Suprapubic skin (tissue), 4 donors: ENCODE measurements at regions not wholly inside any gene's neighbourhood (a gene's known extent, or its start where the extent isn't known, plus 50 kb on each side); places are given as distances from the start of the nearest gene placed in this dataset.

Source experiments
- DNase-seq, 2 donors: peaks; one replicate each; pipeline ENCODE4 v3.0.0-alpha.2; 2019; ENCODE audit warnings: low spot score in 2 of 2
- H3K27ac ChIP-seq: fragments of 200-600 bp; sonication (generic); one replicate; pipeline ENCODE4 v1.5.1; 2019
- H3K27me3 ChIP-seq: fragments of 200-600 bp; sonication (generic); one replicate; pipeline ENCODE4 v1.5.1; 2019
- H3K36me3 ChIP-seq: fragments of 200-600 bp; sonication (generic); one replicate; pipeline ENCODE4 v1.5.1; 2019
- H3K4me1 ChIP-seq: fragments of 200-600 bp; sonication (generic); one replicate; pipeline ENCODE4 v1.5.1; 2019
- H3K4me3 ChIP-seq: fragments of 200-600 bp; sonication (generic); one replicate; pipeline ENCODE4 v1.5.1; 2019; ENCODE audit warnings: mild to moderate bottlenecking
- H3K9me3 ChIP-seq: fragments of 200-600 bp; sonication (generic); one replicate; pipeline ENCODE4 v1.5.1; 2019
- EP300 ChIP-seq: sonication (generic); formaldehyde crosslinking; IDR thresholded peaks from one replicate; pipeline ENCODE4 v1.6.1; 2017; ENCODE audit warnings: antibody characterized with exemption
- POLR2A ChIP-seq, 2 donors: fragments of 450-650 bp; IDR thresholded peaks; one replicate each; pipeline ENCODE4 v1.6.1; 2017; ENCODE audit warnings: antibody characterized with exemption in 2 of 2, mild to moderate bottlenecking in 2 of 2, moderate library complexity in 2 of 2
- POLR2AphosphoS5 ChIP-seq, 3 donors: sonication (generic); formaldehyde crosslinking; IDR thresholded peaks; one replicate each; pipeline ENCODE4 v1.6.1; 2017; ENCODE audit warnings: antibody characterized with exemption in 3 of 3
- WGBS: methylation state at CpG from one replicate; pipeline ENCODE4 v1.1.5; 2018; 5-methylcytosine and 5-hydroxymethylcytosine counted together
- TF ChIP-seq, protein P1 (sequence below), 2 donors: fragments of 200-600 bp in 1 of 2; fragments of 450-650 bp in 1 of 2; sonication (generic) in 1 of 2; IDR thresholded peaks; one replicate each; pipeline ENCODE4 v1.5.1; 2016 to 2019; ENCODE audit warnings: antibody characterized with exemption in 2 of 2, mild to moderate bottlenecking in 1 of 2, moderate library complexity in 1 of 2

- H3K27me3 ChIP-seq: no peaks in the 10 kb centered on the region
- no peak for DNase-seq
- H3K36me3 ChIP-seq: no peaks in the 10 kb centered on the region
- WGBS: 84% methylated on average over 2 of the region's 2 CpGs
- TF ChIP-seq POLR2A (IDR thresholded peaks at IDR 0.05) (no peak), POLR2AphosphoS5 (IDR thresholded peaks at IDR 0.05) (no peak), EP300 (no peak)
- TF ChIP-seq, protein P1, sequence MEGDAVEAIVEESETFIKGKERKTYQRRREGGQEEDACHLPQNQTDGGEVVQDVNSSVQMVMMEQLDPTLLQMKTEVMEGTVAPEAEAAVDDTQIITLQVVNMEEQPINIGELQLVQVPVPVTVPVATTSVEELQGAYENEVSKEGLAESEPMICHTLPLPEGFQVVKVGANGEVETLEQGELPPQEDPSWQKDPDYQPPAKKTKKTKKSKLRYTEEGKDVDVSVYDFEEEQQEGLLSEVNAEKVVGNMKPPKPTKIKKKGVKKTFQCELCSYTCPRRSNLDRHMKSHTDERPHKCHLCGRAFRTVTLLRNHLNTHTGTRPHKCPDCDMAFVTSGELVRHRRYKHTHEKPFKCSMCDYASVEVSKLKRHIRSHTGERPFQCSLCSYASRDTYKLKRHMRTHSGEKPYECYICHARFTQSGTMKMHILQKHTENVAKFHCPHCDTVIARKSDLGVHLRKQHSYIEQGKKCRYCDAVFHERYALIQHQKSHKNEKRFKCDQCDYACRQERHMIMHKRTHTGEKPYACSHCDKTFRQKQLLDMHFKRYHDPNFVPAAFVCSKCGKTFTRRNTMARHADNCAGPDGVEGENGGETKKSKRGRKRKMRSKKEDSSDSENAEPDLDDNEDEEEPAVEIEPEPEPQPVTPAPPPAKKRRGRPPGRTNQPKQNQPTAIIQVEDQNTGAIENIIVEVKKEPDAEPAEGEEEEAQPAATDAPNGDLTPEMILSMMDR (IDR thresholded peaks at IDR 0.05): no peak
- peaks cover 2% of the 10 kb centered on the region for H3K9me3 ChIP-seq
- H3K4me3 ChIP-seq: no peak overlapping the region
- no peaks in the 10 kb centered on the region for H3K4me1 ChIP-seq
- H3K27ac ChIP-seq: no peak overlapping the region
Measured at GRCh38 chr12:90501412-90501811, 453.6 kb downstream of the CCER1 start.

DNA sequence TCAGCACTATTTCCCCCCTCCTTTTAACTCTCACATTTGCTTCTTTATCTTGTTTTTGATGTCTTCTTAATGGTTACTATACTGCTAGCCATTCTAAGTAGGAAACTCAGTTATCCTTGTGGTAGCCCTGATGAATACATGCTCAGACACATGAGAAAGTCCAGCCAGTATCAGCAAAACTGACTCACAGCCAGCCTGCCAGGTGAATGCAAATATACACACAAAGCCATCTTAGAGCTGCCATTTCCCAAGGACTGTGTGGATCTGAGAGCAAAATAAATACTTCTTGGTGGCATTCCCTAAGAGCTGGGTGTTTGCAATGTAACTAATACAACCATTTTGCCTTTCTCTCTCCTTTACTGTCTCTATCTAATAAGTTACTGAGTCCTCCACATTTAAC lies 455.2 kb downstream of the CCER1 start:
- Histone ChIP-seq H3K4me3 (no peak overlapping the region), H3K27me3 (no peaks in the 10 kb centered on the region), H3K4me1 (no peaks in the 10 kb centered on the region), H3K36me3 (no peaks in the 10 kb centered on the region), H3K9me3 (peaks cover 2% of the 10 kb centered on the region), H3K27ac (no peak overlapping the region)
- DNase-seq: no peak
- TF ChIP-seq POLR2A (IDR thresholded peaks at IDR 0.05): no peak

DNA sequence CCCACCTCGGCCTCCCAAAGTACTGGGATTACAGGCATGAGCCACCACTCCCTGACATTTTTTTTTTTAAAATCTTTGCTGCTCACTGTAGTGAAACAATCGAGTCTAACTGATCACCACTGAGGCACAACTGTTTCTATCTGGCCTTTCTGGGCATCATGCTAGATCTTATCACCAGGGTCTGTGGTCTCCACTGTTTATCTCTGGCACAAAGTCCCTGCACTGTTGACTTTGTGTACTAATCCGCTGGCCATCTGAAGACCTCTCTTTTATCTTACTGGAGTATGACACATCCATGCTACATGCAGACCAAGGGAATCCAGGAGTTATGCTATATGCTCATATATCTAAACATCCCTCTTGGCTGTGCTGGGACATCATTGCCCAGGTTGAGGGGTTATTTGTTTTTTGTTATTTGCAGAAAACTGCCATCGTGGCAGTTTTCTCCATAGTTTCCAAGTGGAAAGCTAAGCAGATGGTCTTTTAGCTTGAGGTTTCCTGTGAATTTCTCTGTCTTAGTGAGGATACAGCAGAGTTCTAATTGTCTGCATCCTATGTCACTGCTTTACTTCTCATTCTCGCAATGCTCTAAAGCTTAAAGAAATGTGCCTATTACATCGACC lies 456.9 kb downstream of the CCER1 start:
- no peak for TF ChIP-seq EP300
- no peak for TF ChIP-seq POLR2A (IDR thresholded peaks at IDR 0.05)
- TF ChIP-seq POLR2AphosphoS5 (IDR thresholded peaks at IDR 0.05): no peak
- TF ChIP-seq, protein P1 (IDR thresholded peaks at IDR 0.05): no peak
- Histone ChIP-seq H3K4me1 (no peaks in the 10 kb centered on the region), H3K4me3 (no peak overlapping the region), H3K27me3 (no peaks in the 10 kb centered on the region), H3K36me3 (no peaks in the 10 kb centered on the region), H3K27ac (no peak overlapping the region), H3K9me3 (no peaks in the 10 kb centered on the region)
- 95% methylated on average over 6 of the region's 6 CpGs for WGBS
- no peak for DNase-seq

DNA sequence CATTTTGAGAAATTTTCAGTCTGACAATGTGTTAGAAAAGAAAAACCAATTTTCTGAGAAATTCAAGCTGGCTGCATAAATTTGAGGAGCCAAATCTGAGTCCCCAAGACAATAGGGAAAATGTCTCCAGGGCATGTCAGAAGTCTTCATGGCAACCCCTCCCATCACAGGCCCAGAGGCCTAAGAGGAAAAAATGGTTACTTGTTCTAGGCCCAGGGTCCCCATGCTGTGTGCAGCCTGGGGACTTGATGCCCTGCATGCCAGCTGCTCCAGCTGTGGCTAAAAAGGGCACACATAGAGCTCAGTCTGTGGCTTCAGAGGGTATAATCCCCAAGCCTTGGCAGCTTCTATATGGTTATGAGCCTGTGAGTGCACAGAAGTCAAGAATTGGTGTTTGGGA lies 464.6 kb downstream of the CCER1 start:
- peaks cover 5% of the 10 kb centered on the region for H3K9me3 ChIP-seq
- H3K4me1 ChIP-seq: no peaks in the 10 kb centered on the region
- no peak overlapping the region for H3K27ac ChIP-seq
- H3K36me3 ChIP-seq: no peaks in the 10 kb centered on the region
- DNase-seq: no peak
- no peak overlapping the region for H3K4me3 ChIP-seq
- H3K27me3 ChIP-seq: no peaks in the 10 kb centered on the region
- TF ChIP-seq POLR2A (IDR thresholded peaks at IDR 0.05) (no peak), POLR2AphosphoS5 (IDR thresholded peaks at IDR 0.05) (no peak)

- 73% methylated on average over 3 of the region's 3 CpGs for WGBS
- H3K27ac ChIP-seq: no peak overlapping the region
- DNase-seq: no peak
- H3K4me1 ChIP-seq: no peaks in the 10 kb centered on the region
- H3K4me3 ChIP-seq: no peak overlapping the region
- H3K27me3 ChIP-seq: no peaks in the 10 kb centered on the region
- no peak for TF ChIP-seq EP300
- TF ChIP-seq POLR2AphosphoS5 (IDR thresholded peaks at IDR 0.05): no peak
- TF ChIP-seq, protein P1 (IDR thresholded peaks at IDR 0.05): no peak
- TF ChIP-seq POLR2A (IDR thresholded peaks at IDR 0.05): no peak
- H3K36me3 ChIP-seq: no peaks in the 10 kb centered on the region
- H3K9me3 ChIP-seq: peaks cover 5% of the 10 kb centered on the region
Measured at GRCh38 chr12:90489141-90489540, 465.8 kb downstream of the CCER1 start.

DNA sequence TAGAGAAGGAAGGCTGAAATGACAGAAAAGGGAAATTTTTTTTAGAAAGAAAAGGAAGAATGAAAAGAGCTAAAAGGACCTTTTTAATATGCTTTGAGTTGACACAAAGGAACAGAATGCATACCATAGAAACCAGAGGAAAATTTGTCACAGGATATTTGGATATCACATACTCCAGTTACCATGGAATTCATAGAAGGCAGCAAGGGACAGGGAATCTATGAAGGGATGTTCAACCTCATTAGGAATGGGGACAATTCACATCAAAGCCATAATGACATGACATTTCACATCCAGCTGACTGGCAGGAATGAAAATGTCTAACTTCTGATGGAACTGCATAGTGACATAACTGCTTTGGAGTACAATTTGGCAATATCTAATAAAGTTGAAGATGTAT lies 469.4 kb downstream of the CCER1 start:
- no peaks in the 10 kb centered on the region for H3K4me1 ChIP-seq
- no peak overlapping the region for H3K4me3 ChIP-seq
- TF ChIP-seq POLR2AphosphoS5 (IDR thresholded peaks at IDR 0.05) (no peak), EP300 (no peak), POLR2A (IDR thresholded peaks at IDR 0.05) (no peak)
- TF ChIP-seq, protein P1 (IDR thresholded peaks at IDR 0.05): no peak
- no peak overlapping the region for H3K27ac ChIP-seq
- H3K9me3 ChIP-seq: no peaks in the 10 kb centered on the region
- H3K27me3 ChIP-seq: no peaks in the 10 kb centered on the region
- H3K36me3 ChIP-seq: no peaks in the 10 kb centered on the region
- DNase-seq: no peak
